ENCODE measurements at regions not wholly inside any gene's neighbourhood (a gene's known extent, or its start where the extent isn't known, plus 50 kb on each side); places are given as distances from the start of the nearest gene placed in this dataset.

DNA sequence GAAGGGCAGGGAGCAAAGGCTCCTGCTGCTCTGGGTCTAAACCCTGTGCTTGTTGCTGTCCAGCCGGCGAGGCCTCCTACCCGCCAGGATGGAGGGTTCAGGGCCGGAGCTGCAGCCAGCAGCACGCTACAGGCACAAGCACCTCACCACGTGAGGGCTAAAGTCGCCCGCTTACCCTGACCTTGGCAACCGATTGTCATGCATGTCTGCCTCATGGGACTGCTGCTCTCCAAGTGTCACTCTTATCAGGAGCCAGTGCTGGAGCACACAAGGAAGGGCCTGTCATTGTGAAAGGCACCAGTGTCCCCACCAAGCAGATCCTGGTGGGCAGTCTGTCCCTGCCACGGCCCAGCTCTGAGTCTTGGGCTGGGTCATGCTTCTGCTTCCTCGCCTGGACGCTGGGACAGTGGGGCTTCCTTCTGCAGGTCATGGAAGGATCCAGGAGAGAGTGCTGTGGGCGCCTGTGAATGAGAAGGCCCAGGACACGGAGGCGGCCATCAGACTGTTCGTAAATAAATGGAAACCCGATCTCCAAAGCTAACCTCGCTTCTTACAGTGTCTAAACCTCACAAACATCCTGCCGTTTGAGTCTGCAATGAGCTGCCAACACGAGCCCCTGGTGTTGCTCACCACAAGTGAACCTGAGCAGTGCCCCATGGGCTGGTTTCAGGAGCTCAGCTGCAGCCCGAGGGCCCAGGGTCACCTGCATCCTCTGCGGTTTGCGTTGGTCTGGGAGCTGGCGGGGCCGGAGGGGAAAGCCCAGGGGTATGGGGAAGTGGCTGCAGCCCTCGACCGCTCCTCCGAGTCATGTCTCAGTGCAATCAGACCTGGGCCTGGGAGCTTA, 58.2 kb upstream of the RXRA start:
- TF ChIP-seq, protein P1, sequence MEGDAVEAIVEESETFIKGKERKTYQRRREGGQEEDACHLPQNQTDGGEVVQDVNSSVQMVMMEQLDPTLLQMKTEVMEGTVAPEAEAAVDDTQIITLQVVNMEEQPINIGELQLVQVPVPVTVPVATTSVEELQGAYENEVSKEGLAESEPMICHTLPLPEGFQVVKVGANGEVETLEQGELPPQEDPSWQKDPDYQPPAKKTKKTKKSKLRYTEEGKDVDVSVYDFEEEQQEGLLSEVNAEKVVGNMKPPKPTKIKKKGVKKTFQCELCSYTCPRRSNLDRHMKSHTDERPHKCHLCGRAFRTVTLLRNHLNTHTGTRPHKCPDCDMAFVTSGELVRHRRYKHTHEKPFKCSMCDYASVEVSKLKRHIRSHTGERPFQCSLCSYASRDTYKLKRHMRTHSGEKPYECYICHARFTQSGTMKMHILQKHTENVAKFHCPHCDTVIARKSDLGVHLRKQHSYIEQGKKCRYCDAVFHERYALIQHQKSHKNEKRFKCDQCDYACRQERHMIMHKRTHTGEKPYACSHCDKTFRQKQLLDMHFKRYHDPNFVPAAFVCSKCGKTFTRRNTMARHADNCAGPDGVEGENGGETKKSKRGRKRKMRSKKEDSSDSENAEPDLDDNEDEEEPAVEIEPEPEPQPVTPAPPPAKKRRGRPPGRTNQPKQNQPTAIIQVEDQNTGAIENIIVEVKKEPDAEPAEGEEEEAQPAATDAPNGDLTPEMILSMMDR (IDR thresholded peaks at IDR 0.05) = no peak
- no peak for TF ChIP-seq POLR2A (IDR thresholded peaks at IDR 0.05)

Data from testis (tissue), 2 donors.